Neural cell (in vitro differentiated cells): ENCODE measurements at regions not wholly inside any gene's neighbourhood (a gene's known extent, or its start where the extent isn't known, plus 50 kb on each side); places are given as distances from the start of the nearest gene placed in this dataset.

ENCODE experiments used
- H2AFZ ChIP-seq: fragments of 200-600, 300-800 bp; sonication (generic), shearing (Covaris generic); 2 replicates; pipeline ENCODE4 v1.6.0; 2014; ENCODE audit warnings: low read depth, mild to moderate bottlenecking, antibody characterized with exemption, low read length, moderate library complexity
- H3F3A ChIP-seq: fragments of 200-600 bp; shearing (Covaris generic); 2 replicates; pipeline ENCODE4 v1.6.1; 2016; ENCODE audit warnings: mild to moderate bottlenecking, moderate library complexity, mixed read lengths, antibody characterized with exemption, low read length; ENCODE audit not compliant: insufficient read depth, poor library complexity, severe bottlenecking
- H3K27ac ChIP-seq: fragments of 200-600, 300-800 bp; sonication (generic), shearing (Covaris generic); 2 replicates; pipeline ENCODE4 v1.5.1; 2014; ENCODE audit warnings: mild to moderate bottlenecking, low read length, moderate library complexity
- H3K27me3 ChIP-seq: fragments of 300-800, 200-600 bp; sonication (generic), shearing (Covaris generic); 2 replicates; pipeline ENCODE4 v1.6.0; 2014; ENCODE audit warnings: mild to moderate bottlenecking, low read depth, low read length, moderate library complexity; ENCODE audit not compliant: insufficient read depth
- H3K36me3 ChIP-seq: fragments of 300-800, 200-600 bp; sonication (generic), shearing (Covaris generic); 2 replicates; pipeline ENCODE4 v1.5.1; 2014; ENCODE audit warnings: mild to moderate bottlenecking, antibody characterized with exemption, low read length, moderate library complexity; ENCODE audit not compliant: insufficient read depth
- H3K4me2 ChIP-seq: fragments of 300-800, 200-600 bp; sonication (generic), shearing (Covaris generic); 2 replicates; pipeline ENCODE4 v1.6.0; 2014; ENCODE audit warnings: mild to moderate bottlenecking, low read length
- H3K4me3 ChIP-seq: fragments of 300-800, 200-600 bp; sonication (generic), shearing (Covaris generic); 2 replicates; pipeline ENCODE4 v1.5.1; 2014; ENCODE audit warnings: mild to moderate bottlenecking, low read length, moderate library complexity
- H3K79me2 ChIP-seq: fragments of 200-600 bp; shearing (Covaris generic); replicated peaks from 2 replicates; pipeline ENCODE4 v1.6.0; 2014; ENCODE audit warnings: mild to moderate bottlenecking, low read length, moderate library complexity; ENCODE audit not compliant: insufficient read depth
- H3K9ac ChIP-seq: fragments of 300-800, 200-600 bp; sonication (generic), shearing (Covaris generic); 2 replicates; pipeline ENCODE4 v1.6.1; 2016; ENCODE audit warnings: mild to moderate bottlenecking, low read length, mixed read lengths
- H3K9me2 ChIP-seq: fragments of 200-600 bp; shearing (Covaris generic); 2 replicates; pipeline ENCODE4 v1.6.1; 2016; ENCODE audit warnings: mild to moderate bottlenecking, low read length, mixed read lengths; ENCODE audit not compliant: insufficient read depth
- H3K9me3 ChIP-seq: fragments of 200-600, 300-800 bp; sonication (generic), shearing (Covaris generic); 2 replicates; pipeline ENCODE4 v1.6.1; 2016; ENCODE audit warnings: mild to moderate bottlenecking, mixed run types, low read length, moderate library complexity, mixed read lengths
- H4K20me1 ChIP-seq: fragments of 200-600 bp; shearing (Covaris generic); 2 replicates; pipeline ENCODE4 v1.6.1; 2016; ENCODE audit warnings: mild to moderate bottlenecking, mixed run types; ENCODE audit not compliant: insufficient read depth
- CTCF ChIP-seq: fragments of 450-650 bp; IDR thresholded peaks from 2 replicates; pipeline ENCODE4 v1.5.1; 2014; ENCODE audit warnings: antibody characterized with exemption, mild to moderate bottlenecking, moderate library complexity; ENCODE audit not compliant: poor library complexity, severe bottlenecking
- EP300 ChIP-seq: fragments of 450-650 bp; conservative IDR thresholded peaks from 2 replicates; pipeline ENCODE4 v1.6.1; 2014; ENCODE audit warnings: antibody characterized with exemption, mild to moderate bottlenecking, moderate library complexity; ENCODE audit not compliant: poor library complexity, severe bottlenecking
- EZH2 ChIP-seq: fragments of 200-600, 300-800 bp; shearing (Covaris generic), sonication (generic); IDR thresholded peaks from 2 replicates; pipeline ENCODE4 v1.6.1; 2014; ENCODE audit warnings: antibody characterized with exemption, low read length, borderline replicate concordance, mild to moderate bottlenecking; ENCODE audit not compliant: insufficient read depth, poor library complexity, severe bottlenecking
- MXI1 ChIP-seq: fragments of 450-650 bp; conservative IDR thresholded peaks from 2 replicates; pipeline ENCODE4 v1.6.1; 2014; ENCODE audit warnings: antibody characterized with exemption, mild to moderate bottlenecking; ENCODE audit not compliant: poor library complexity, severe bottlenecking
- POLR2AphosphoS5 ChIP-seq: IDR thresholded peaks from 2 replicates; pipeline ENCODE4 v1.6.1; 2012
- RAD21 ChIP-seq: fragments of 450-650 bp; conservative IDR thresholded peaks from 2 replicates; pipeline ENCODE4 v1.6.1; 2014; ENCODE audit warnings: antibody characterized with exemption, mild to moderate bottlenecking, moderate library complexity
- REST ChIP-seq: IDR thresholded peaks from 2 replicates; pipeline ENCODE4 v1.6.1; 2012; ENCODE audit warnings: borderline replicate concordance
- SMC3 ChIP-seq: fragments of 450-650 bp; conservative IDR thresholded peaks from 2 replicates; pipeline ENCODE4 v1.6.1; 2014; ENCODE audit warnings: antibody characterized with exemption, mild to moderate bottlenecking, moderate library complexity; ENCODE audit not compliant: poor library complexity
- TAF1 ChIP-seq: IDR thresholded peaks from 2 replicates; pipeline ENCODE4 v1.6.1; 2012; ENCODE audit warnings: low read depth

DNA sequence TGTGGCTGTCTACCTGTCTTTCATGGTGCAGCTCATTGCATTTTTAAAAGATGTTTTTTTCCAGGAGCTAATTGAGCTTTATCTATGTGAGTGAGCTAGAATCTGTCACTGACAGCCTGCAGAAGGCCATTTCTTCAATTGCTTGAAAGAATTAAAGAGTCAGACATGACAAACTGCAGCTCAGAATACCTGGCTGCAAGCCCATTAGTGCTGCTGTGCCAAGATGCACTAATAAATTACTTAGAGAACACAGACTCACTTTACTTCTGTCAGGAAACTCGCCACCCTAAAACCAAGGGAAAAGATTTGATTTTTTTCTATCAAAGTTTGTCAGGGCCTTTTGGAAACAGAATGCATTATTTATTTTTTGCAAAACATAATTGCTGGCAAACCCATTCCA is 368.3 kb downstream of the CAAP1 start:
- H2AFZ ChIP-seq, result no peak overlapping the region
- H3F3A ChIP-seq, result no peaks in the 10 kb centered on the region
- no peaks in the 10 kb centered on the region for H3K9me3 ChIP-seq
- TF ChIP-seq POLR2AphosphoS5 (peak; percentile 58), REST (peak; percentile 46), MXI1 (no peak), RAD21 (no peak), EP300 (peak; percentile 80)
- H3K27me3 ChIP-seq, result no peaks in the 10 kb centered on the region
- H3K27ac ChIP-seq, result peak overlapping the region; percentile 36
- no peaks in the 10 kb centered on the region for H3K79me2 ChIP-seq
- no peak overlapping the region for H3K9ac ChIP-seq
- no peaks in the 10 kb centered on the region for H4K20me1 ChIP-seq
- H3K4me2 ChIP-seq, result no peak overlapping the region
- peak overlapping the region; percentile 11 for H3K4me3 ChIP-seq
- H3K9me2 ChIP-seq, result no peaks in the 10 kb centered on the region
- no peaks in the 10 kb centered on the region for H3K36me3 ChIP-seq

DNA sequence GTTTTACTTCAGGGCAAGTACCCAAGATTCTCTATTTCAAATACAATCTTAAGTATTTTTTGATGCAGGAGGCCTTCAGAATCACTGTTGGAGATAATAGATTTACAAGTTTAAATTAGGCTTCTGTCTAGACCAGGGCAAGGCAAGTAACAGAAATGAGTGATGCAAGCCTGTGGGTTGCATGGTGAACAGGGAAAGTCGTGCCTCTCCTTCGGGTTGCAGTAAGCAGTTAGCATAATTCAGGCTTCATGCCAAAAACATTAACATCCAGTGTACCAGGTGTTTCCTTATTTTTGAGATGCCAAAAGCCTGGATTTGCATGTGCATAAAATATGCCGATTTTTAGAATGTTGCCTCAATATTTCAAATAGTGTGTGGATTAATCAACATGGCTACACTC is 369.0 kb downstream of the CAAP1 start:
- no peak for TF ChIP-seq CTCF
- no peak for TF ChIP-seq EP300
- no peak for TF ChIP-seq EZH2
- TF ChIP-seq MXI1, result no peak
- TF ChIP-seq TAF1, result no peak
- no peak for TF ChIP-seq RAD21
- no peak for TF ChIP-seq POLR2AphosphoS5
- no peak for TF ChIP-seq SMC3
- Histone ChIP-seq H3K9ac (no peak overlapping the region), H3K9me2 (no peaks in the 10 kb centered on the region), H3K4me3 (no peak overlapping the region), H3K79me2 (no peaks in the 10 kb centered on the region), H3K9me3 (no peaks in the 10 kb centered on the region), H2AFZ (no peak overlapping the region), H3F3A (no peaks in the 10 kb centered on the region), H3K27me3 (no peaks in the 10 kb centered on the region), H3K4me2 (no peak overlapping the region), H4K20me1 (no peaks in the 10 kb centered on the region), H3K36me3 (no peaks in the 10 kb centered on the region), H3K27ac (no peak overlapping the region)

DNA sequence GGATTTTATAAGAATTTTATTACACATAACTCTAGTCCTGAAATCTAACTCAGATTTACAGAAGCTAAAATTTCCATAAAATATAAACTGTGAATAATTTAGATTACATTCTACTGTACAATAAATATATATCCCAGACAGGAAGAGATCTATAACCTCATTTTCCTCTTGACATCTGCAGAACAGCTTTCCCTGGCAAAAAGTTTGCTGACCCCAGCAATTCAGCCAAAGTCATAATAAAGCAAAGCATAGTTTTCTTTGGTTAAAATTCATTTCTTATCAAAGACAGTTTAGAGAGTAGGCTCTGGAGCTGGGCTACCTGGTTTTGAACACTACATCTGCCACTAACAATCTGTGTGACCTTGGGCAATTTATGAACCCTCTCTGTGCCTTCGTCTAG is 372.5 kb downstream of the CAAP1 start:
- no peak overlapping the region for H3K27ac ChIP-seq
- H2AFZ ChIP-seq, result no peak overlapping the region
- no peaks in the 10 kb centered on the region for H3K9me3 ChIP-seq
- no peaks in the 10 kb centered on the region for H4K20me1 ChIP-seq
- H3K4me3 ChIP-seq, result no peak overlapping the region
- H3K36me3 ChIP-seq, result no peaks in the 10 kb centered on the region
- no peaks in the 10 kb centered on the region for H3K79me2 ChIP-seq
- H3K4me2 ChIP-seq, result no peak overlapping the region
- no peak overlapping the region for H3K9ac ChIP-seq
- H3K9me2 ChIP-seq, result no peaks in the 10 kb centered on the region
- no peaks in the 10 kb centered on the region for H3F3A ChIP-seq
- TF ChIP-seq TAF1 (no peak), EZH2 (no peak), MXI1 (no peak), SMC3 (no peak), REST (no peak), POLR2AphosphoS5 (no peak), RAD21 (no peak), CTCF (no peak), EP300 (no peak)
- no peaks in the 10 kb centered on the region for H3K27me3 ChIP-seq
